Vagina (tissue), 2 donors: ENCODE measurements at regions not wholly inside any gene's neighbourhood (a gene's known extent, or its start where the extent isn't known, plus 50 kb on each side); places are given as distances from the start of the nearest gene placed in this dataset.

Experiments used
- POLR2AphosphoS5 ChIP-seq, 2 donors: sonication (generic); formaldehyde crosslinking; IDR thresholded peaks; one replicate each; pipeline ENCODE4 v1.9.0; 2017; ENCODE audit warnings: antibody characterized with exemption in 2 of 2, mild to moderate bottlenecking in 2 of 2, low read depth in 1 of 2; ENCODE audit not compliant: insufficient read depth in 1 of 2
- TF ChIP-seq, protein P1 (sequence below), 3 experiments: fragments of 450-650 bp in 2 of 3; fragments of 200-600 bp in 1 of 3; sonication (generic) in 1 of 3; IDR thresholded peaks; one replicate each; pipeline ENCODE4 v1.5.1; 2017 to 2019; ENCODE audit warnings: antibody characterized with exemption in 3 of 3, mild to moderate bottlenecking in 2 of 3, moderate library complexity in 2 of 3

DNA sequence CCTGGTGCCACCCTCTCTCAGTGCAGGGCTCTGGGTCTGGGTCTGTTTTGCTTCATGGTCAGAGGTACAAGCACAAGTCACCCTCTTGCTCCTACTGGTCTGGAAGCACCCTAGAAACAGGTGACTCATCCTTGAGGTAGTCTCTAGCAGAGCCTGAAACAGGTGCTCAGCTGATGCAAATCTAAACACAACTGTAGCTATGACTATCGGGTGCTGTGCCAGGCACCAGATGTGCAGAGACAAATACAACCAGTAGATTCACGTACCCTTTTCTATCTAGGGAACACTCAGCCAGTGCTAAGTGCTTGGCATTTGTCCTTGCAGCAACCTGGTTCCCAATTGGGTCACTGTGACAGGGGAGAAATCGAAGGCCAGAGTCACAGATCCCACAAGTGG is 140.9 kb upstream of the MYCN start:
- TF ChIP-seq, protein P1, sequence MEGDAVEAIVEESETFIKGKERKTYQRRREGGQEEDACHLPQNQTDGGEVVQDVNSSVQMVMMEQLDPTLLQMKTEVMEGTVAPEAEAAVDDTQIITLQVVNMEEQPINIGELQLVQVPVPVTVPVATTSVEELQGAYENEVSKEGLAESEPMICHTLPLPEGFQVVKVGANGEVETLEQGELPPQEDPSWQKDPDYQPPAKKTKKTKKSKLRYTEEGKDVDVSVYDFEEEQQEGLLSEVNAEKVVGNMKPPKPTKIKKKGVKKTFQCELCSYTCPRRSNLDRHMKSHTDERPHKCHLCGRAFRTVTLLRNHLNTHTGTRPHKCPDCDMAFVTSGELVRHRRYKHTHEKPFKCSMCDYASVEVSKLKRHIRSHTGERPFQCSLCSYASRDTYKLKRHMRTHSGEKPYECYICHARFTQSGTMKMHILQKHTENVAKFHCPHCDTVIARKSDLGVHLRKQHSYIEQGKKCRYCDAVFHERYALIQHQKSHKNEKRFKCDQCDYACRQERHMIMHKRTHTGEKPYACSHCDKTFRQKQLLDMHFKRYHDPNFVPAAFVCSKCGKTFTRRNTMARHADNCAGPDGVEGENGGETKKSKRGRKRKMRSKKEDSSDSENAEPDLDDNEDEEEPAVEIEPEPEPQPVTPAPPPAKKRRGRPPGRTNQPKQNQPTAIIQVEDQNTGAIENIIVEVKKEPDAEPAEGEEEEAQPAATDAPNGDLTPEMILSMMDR (IDR thresholded peaks at IDR 0.05) = no peak
- TF ChIP-seq POLR2AphosphoS5 (IDR thresholded peaks at IDR 0.05; ENCODE audit: insufficient read depth in 1 of 2, low read depth in 1 of 2) = no peak
